ENCODE measurements at regions not wholly inside any gene's neighbourhood (a gene's known extent, or its start where the extent isn't known, plus 50 kb on each side); places are given as distances from the start of the nearest gene placed in this dataset.

- no peak for DNase-seq (ENCODE audit: low spot score)
These were observed 351.0 kb downstream of the IGSF11 start for GRCh38 chr3:118683636-118684035.

DNA sequence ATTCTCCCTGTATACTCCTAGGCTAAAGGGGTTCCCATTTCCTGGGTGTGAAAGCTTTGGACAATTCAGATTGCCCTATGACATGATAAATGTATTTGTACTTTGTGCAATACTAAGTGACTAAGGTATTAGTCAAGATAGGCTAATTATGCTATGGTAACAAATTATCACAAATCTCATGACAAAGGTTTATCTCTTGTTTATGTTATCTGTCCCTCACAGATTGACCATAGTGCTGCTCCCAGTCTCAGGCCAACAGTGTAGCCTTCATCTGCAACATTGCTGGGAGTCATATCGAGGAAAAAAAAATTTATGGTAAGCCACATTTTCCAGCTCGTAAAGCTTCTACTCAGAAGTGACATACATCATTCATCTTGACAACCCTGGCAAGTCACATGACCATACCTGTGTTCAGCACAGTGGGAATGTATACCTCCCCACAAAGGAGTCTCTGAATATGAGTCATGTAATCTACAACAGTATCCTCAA is 346.2 kb downstream of the IGSF11 start:
- DNase-seq (ENCODE audit: low spot score) = no peak

DNA sequence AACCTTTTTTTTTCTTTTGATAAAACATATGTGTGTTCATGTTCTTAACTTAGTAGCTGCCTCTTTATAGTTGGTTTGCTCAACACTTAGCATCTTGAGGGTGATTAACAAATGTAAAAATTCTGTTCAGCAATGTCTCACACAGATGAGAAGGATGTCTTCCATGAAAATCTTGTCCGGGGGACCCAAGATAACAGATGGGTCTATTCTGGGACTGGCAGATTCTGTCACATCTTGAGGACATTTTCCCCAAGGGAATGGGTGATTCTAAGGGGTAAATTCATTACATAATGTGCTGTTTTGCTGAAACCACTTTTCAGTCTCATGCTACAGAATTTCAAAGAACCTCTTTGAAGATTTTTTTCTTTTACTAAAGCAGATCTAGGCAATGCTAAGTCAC is 342.2 kb downstream of the IGSF11 start:
- no peak for DNase-seq (ENCODE audit: low spot score)

GRCh38 chr3:118705487-118706219 is 329.0 kb downstream of the IGSF11 start:
- no peak for DNase-seq (ENCODE audit: low spot score)

- DNase-seq (ENCODE audit: low spot score) = no peak
These were observed 326.7 kb downstream of the IGSF11 start for GRCh38 chr3:118707991-118708390.

DNA sequence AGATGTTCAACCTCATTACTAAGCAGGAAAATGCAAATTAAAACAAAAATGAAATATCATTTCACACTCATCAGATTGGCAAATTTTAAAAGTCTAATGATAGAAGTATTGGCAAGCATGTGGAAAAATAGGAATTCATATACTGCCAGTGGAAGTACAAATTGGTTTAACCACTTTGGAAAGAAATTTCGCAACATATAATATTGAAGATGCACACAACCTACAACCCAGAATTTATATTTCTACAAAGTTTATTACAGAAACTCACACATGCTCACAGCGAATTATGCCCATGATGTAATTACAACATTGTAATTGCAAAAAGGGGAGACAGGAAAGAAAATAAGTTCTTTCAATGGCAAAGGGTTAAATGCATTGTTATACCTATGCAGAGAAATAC is 324.1 kb downstream of the IGSF11 start:
- DNase-seq (ENCODE audit: low spot score) = no peak

DNA sequence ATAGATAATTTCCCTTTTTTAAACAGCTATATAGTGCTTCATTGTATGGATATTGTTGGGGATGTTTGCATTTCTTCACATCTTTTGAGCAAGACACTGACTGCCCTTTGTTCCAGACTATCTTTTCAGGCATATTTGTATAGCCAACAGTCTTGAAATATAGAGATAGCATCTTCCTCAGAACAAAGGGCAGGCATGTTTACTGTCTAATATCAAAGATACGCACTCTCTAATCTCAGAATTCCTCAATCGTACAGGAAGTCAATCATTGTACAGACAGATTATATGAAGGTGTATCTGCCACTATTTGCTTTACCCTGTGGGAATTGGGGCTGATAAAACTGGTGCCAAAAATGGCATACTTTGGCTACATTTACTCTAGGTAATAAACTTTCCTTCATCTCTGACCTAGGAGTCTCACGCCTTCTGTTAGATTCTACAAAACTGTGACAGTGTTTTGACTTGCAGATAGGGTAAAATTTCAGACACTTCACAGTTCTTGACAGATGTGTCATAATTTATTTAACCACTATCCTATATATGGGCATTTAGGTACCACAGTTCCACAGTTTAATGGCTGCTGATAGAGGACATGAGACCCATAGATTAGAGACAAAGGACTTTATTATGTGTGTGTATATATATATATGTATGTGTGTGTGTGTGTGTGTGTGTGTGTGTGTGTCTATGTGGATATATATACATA is 321.0 kb downstream of the IGSF11 start:
- DNase-seq (ENCODE audit: low spot score) = no peak

DNA sequence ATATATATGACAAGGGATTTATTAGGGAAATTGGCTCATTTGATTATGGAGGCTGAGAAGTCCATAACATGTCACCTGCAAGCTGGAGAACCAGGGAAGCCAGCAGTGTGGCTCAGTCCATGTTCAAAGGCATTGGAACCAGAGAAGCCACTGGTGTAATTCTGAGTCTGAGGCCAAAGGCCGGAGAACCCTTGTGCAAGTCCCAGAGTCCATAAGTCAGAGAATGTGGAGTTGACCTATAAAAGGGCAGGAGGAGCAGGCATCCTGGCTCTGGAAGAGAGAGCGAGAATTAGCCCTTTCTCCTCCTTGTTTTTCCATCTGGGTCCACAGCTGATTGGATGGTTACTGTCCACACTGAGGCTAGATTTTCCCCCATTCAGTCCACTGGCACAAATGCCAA is 319.8 kb downstream of the IGSF11 start:
- DNase-seq (ENCODE audit: low spot score) = no peak

DNA sequence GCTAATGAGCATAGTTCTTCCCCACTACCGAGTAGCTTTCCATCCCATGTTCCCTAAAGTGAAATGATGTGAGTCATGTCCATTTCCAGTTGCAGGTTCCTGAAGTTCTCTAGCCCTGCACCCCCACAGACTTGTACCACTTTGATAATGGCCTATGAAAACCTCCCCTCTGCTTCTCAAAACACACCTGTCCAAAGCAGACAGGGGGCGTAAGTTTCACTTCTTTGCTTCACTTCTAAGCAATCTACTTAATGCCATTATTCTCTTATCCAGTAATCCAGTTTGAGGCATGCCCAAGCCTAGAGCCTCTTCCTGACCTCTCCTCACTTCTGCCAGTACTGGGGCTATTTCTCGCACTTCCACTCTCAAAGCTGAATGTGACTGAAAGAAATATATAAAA is 305.1 kb downstream of the IGSF11 start:
- no peak for DNase-seq (ENCODE audit: low spot score)

- DNase-seq (ENCODE audit: low spot score) = no peak
These were observed 300.0 kb downstream of the IGSF11 start for GRCh38 chr3:118734664-118735063.

DNA sequence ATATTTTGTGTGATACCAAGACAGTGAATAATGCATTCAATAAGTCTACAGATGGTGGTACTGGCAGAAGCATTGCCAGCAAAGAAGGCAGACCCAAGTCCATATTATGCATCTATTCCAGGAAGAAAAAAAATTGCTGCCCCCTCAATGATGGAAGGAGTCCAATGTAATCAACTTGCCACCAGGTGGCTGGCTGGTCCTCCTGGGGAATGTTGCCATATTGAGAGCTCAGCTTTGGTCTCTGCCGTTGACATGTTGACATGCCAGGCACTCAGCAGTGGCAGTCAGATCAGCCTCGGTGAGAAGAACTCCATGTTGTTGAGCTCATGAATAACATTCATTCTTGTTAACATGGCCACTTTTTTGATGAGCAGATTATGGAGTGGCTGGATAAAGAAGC is 298.5 kb downstream of the IGSF11 start:
- no peak for DNase-seq (ENCODE audit: low spot score)

GRCh38 chr3:118740722-118741290 is 293.8 kb downstream of the IGSF11 start:
- no peak for DNase-seq (ENCODE audit: low spot score)

DNA sequence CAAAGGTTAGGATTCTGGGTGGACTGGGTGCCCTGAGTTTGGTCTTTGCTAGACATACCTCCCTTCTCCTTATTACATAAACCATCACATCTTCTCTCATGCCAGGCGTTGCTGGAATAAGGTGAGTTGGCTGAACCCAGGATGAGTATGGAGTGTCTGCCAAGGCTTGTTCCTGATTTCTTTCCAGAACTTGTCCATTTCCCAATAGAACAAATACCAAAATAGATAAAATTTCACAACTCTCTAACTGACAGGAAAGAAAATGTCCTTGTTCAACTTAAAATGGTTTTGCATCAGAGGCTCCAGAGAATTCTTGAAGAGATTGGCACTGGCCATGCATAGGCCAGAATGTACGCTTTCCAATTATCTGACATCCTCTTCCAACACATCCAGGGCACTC is 291.9 kb downstream of the IGSF11 start:
- no peak for DNase-seq (ENCODE audit: low spot score)

GRCh38 chr3:118744186-118744585 is 290.5 kb downstream of the IGSF11 start:
- no peak for DNase-seq (ENCODE audit: low spot score)

GRCh38 chr3:118754406-118755252 is 280.0 kb downstream of the IGSF11 start:
- no peak for DNase-seq (ENCODE audit: low spot score)

- no peak for DNase-seq (ENCODE audit: low spot score)
These were observed 279.3 kb downstream of the IGSF11 start for GRCh38 chr3:118755253-118755801.

DNA sequence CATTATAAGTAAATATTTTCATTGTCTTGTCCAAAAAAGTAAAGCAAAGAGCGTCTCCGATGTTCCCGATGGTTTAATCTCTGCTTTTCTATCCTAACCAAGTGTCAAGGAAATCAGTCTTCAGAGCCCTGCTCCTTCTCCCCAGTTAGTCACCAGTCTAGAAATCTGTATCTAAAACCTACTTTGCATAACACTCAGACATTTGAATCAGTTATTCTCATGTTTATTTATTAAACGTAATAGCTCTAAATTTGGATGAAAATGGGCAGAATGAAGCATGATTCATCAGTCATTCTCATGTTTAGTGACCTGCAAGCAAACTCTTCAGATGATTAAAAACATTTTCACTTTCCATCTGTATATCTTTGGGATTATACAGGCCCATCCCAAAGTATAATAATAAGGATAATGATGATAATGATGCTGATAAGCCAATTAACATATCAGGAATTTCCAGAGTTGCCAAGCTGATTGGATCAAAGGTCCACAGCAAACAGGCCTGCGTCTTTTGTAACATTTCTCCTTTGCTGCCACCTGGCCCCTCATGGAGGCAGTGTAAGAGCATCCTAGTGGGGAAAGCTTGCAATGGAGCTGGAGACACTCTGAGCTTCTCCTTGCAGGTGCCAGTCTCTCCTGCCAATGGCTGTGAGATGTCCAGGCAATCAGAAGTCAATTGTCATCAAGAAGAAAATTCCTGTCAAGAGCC is 273.9 kb downstream of the IGSF11 start:
- DNase-seq (ENCODE audit: low spot score) = no peak

DNA sequence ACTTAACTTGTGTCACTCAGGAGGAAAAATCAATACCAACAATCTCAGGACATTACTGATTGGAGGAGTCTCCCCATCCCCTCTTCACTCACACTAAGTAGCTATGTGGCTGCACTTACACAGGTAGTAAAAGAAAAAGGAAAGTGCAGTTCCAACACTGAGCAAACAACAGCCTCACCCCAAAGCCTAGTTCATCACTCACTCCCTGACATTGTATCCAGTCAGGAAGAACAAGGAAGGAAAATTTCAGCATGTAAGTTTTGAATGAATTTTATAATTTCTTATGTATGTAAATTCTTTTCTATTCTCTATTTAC is 273.4 kb downstream of the IGSF11 start:
- no peak for DNase-seq (ENCODE audit: low spot score)

DNA sequence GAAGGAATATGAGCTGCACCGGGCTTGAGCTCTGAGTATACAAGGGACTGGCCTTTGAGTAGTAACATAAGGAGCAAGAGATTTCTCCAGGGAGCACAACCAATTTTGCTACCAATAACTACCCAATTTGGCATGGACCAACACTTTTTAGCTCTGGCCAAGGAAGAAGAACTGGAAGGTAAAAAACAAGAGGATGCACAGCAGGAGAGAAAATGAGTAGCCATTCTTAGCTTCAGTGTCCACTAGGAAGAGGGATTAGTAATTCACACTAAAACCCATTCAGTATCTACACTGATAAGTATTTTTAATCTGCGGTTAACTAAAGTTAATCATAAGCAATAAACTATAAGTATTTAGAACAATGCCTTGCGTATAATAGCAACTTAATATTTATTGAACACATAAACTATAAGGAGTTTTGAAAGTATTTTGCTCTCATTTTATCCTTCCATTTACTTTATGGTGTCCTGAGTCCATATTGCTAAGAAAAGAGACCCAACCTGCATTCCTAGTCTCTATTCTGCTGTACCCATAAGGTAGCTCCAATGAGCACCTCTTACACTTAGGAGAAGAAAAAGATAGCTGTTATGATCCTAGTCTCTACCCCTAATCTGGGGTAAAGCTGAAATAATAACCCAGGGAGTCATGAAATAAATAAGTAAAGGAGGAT is 268.9 kb downstream of the IGSF11 start:
- no peak for DNase-seq (ENCODE audit: low spot score)

GRCh38 chr3:118766306-118766669 is 268.4 kb downstream of the IGSF11 start:
- DNase-seq (ENCODE audit: low spot score) = no peak

- no peak for DNase-seq (ENCODE audit: low spot score)
These were observed 262.6 kb downstream of the IGSF11 start for GRCh38 chr3:118772036-118772435.

All from COLO829 (cell line).